GM19351 (cell line): ENCODE measurements at regions not wholly inside any gene's neighbourhood (a gene's known extent, or its start where the extent isn't known, plus 50 kb on each side); places are given as distances from the start of the nearest gene placed in this dataset.
"Not testable (repeated sequence)": the region's sequence is repeated elsewhere in the genome, so short reads cannot be mapped to it uniquely, and the experiment has no call there.

ENCODE experiments used
- ATAC-seq: cut with Tn5 transposase; IDR thresholded peaks from one replicate; pipeline ENCODE4 v1.9.1; 2021; ENCODE audit warnings: mild to moderate bottlenecking, moderate library complexity; ENCODE audit not compliant: unreplicated experiment

- no peak for ATAC-seq
Measured at GRCh38 chr14:34103176-34103575, 152.3 kb upstream of the EGLN3 start.

GRCh38 chr14:34099635-34100034 is 148.8 kb upstream of the EGLN3 start:
- no peak for ATAC-seq

GRCh38 chr14:34098985-34099349 is 148.1 kb upstream of the EGLN3 start:
- no peak for ATAC-seq

- no peak for ATAC-seq
Measured at GRCh38 chr14:34098045-34098984, 147.4 kb upstream of the EGLN3 start.

GRCh38 chr14:34097644-34098043 is 146.8 kb upstream of the EGLN3 start:
- no peak for ATAC-seq

GRCh38 chr14:34094384-34094783 is 143.5 kb upstream of the EGLN3 start:
- ATAC-seq = no peak

- no peak for ATAC-seq
Measured at GRCh38 chr14:34093883-34094282, 143.0 kb upstream of the EGLN3 start.

- no peak for ATAC-seq
Measured at GRCh38 chr14:34090451-34090850, 139.6 kb upstream of the EGLN3 start.

- no peak for ATAC-seq
Measured at GRCh38 chr14:34088914-34089313, 138.0 kb upstream of the EGLN3 start.

GRCh38 chr14:34087571-34087970 is 136.7 kb upstream of the EGLN3 start:
- ATAC-seq = no peak

- ATAC-seq = no peak
Measured at GRCh38 chr14:34086223-34086757, 135.4 kb upstream of the EGLN3 start.

GRCh38 chr14:34085695-34086094 is 134.8 kb upstream of the EGLN3 start:
- no peak for ATAC-seq

GRCh38 chr14:34081576-34082136 is 130.8 kb upstream of the EGLN3 start:
- ATAC-seq = no peak

GRCh38 chr14:34081101-34081575 is 130.3 kb upstream of the EGLN3 start:
- no peak for ATAC-seq

GRCh38 chr14:34079643-34080042 is 128.8 kb upstream of the EGLN3 start:
- not testable (repeated sequence) for ATAC-seq

- no peak for ATAC-seq
Measured at GRCh38 chr14:34078117-34078743, 127.4 kb upstream of the EGLN3 start.

- no peak for ATAC-seq
Measured at GRCh38 chr14:34075826-34076225, 125.0 kb upstream of the EGLN3 start.

- no peak for ATAC-seq
Measured at GRCh38 chr14:34075042-34075744, 124.3 kb upstream of the EGLN3 start.

- no peak for ATAC-seq
Measured at GRCh38 chr14:34072921-34073320, 122.0 kb upstream of the EGLN3 start.

- no peak for ATAC-seq
Measured at GRCh38 chr14:34072401-34072800, 121.5 kb upstream of the EGLN3 start.

- no peak for ATAC-seq
Measured at GRCh38 chr14:34070917-34071407, 120.1 kb upstream of the EGLN3 start.
